ENCODE measurements at regions not wholly inside any gene's neighbourhood (a gene's known extent, or its start where the extent isn't known, plus 50 kb on each side); places are given as distances from the start of the nearest gene placed in this dataset.

DNA sequence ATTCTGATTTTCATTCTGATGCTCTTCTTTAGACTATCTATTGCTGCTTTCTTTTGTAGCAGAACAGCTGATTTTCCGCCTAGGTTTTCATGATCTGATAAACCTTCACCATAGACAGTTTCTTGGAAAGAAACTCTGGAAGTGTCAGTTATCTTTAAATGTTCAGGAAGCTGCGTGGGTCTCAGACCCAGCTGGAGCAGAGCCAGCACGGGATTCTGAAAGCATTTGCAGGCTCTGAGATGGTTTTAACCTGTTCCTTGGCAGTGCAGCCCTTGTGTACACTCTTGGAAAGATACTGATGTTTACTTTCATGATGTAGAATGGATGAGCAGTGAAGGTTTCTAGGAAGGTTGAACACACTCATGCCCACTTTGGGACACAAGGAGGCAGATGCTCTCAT lies 178.0 kb upstream of the DMRT1 start:
- Mint-ChIP-seq H3K9me3 (peaks cover 9 to 12% of the 10 kb centered on the region in 2 donors), H3K36me3 (peaks cover 10 to 16% of the 10 kb centered on the region in 2 donors), H3K27ac (no peak overlapping the region)
- DNase-seq (ENCODE audit: low spot score in 2 of 2) (no peak), ATAC-seq (no peak)

DNA sequence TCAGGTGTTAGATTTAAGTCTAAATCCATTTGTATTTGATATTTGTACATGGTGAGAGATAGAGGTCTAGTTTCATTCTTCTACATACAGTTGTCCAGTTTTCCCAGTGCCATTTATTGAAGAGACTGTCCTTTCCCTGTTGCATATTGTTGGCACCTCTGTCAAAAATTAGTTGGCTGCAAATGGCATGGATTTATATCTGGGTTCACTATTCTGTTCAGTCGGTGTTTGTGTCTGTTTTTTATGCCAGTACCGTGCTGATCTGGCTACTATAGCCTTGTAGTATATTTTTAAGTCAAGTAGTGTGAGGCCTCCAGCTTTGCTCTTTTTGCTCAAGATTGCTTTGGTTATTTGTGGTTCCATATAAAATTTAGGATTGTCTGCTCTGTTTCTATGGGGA lies 176.2 kb upstream of the DMRT1 start:
- Mint-ChIP-seq H3K36me3 (peaks cover 24 to 32% of the 10 kb centered on the region in 2 donors), H3K9me3 (peaks cover 24% of the 10 kb centered on the region in 2 donors), H3K27ac (no peak overlapping the region)
- ATAC-seq, result no peak
- DNase-seq (ENCODE audit: low spot score in 2 of 2), result no peak

DNA sequence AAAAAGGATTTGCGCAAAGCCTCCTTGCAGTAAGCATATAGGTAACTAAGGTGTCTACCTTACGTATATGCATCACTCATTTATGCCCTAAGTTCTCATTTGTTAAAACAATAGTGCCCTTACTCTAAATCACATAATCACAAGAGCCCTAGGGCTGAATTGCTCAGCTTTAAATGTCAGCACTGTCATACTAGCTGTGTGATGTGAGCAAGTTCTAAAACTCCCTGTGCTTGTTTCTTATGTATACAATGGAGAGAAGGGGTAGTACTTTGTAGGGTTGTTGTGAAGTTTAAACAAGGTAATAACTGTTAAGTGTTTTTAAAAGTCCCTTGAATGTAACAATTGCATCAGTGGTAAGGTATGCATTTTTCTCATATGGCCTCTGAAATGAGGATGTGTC lies 169.5 kb upstream of the DMRT1 start:
- Mint-ChIP-seq H3K36me3 (peaks cover 24 to 35% of the 10 kb centered on the region in 2 donors), H3K9me3 (peaks cover 28% of the 10 kb centered on the region in 2 donors), H3K27ac (no peak overlapping the region)
- DNase-seq (ENCODE audit: low spot score in 2 of 2), result no peak
- ATAC-seq, result no peak

DNA sequence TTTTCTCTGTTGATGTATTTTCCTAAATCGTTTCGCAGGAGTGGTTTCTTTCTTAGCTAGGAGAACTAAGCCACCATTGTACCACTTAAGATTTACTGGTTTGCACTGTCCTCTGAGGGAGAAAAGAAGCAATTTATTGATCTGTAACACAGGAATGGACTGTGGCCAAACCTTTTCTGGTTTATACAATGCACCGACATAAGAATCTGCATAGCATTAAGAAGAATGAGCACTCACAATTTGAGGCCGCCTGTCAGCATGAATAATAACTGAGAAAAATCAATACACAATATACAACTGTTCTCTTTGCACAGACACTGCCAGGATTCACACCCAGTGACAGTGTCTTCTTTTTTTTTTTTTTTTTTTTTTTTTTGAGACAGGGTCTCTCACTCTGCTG lies 168.6 kb upstream of the DMRT1 start:
- Mint-ChIP-seq H3K36me3 (peaks cover 24 to 27% of the 10 kb centered on the region in 2 donors), H3K9me3 (peaks cover 23 to 24% of the 10 kb centered on the region in 2 donors), H3K27ac (no peak overlapping the region)
- no peak for DNase-seq (ENCODE audit: low spot score in 2 of 2)
- no peak for ATAC-seq

DNA sequence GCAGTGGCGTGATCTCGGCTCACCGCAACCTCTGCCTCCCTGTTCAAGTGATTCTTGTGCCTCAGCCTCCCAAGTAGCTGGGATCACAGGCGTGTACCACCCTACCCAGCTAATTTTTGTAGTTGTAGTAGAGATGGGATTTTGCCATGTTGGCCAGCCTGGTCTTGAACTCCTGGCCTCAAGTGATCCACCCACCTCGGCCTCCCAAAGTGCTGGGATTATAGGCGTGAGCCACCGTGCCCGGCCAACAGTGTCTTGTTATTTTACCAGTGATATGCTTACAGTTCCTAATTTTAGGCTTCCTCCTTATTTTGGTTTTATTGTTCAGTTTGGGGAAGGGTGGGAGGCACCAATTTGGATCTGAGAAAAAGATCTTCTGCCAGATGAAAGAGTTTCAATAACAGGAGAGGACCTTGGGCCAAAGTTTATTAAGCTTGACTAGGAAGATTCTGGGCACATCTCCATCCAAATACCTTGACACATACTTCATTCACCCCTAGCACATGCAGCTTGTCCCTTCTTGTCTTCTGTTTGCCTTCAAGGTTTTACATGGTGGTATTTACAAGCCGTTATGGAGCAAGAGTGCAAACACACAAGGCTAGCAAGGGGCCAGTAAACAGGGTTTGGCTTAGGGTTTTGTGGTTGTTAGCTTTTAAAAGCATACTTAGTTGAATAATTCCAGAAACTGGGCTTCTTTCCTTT lies 168.1 kb upstream of the DMRT1 start:
- no peak overlapping the region for H3K27ac Mint-ChIP-seq
- DNase-seq (ENCODE audit: low spot score in 2 of 2), result no peak
- H3K36me3 Mint-ChIP-seq, result peaks cover 20 to 22% of the 10 kb centered on the region in 2 donors

DNA sequence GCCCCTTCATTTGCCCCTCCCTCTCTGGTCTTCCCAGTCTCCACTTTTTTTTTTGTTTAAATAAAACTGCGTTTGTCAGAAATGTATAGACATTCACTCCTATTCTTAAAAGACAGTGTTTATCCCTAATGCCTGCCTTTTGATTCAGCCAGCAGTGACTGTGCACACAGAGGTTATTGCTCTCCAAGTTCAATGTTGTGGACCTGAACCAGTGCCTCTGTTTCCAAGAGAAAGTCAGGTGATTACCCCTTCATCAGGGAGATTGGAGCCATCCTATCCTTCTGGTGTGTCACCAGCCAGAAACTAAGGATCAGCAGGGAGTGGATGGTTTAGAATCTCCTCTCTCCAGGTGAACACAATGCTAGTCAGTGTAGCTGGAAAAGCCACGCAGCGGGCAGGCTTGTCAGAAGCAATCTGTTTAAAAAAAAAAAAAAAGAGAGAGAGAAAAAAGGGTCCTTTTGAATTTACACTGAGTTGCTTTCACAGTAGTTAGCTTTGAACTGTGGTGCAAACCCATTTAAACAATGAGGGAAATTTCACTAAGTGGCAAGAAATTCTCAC lies 167.5 kb upstream of the DMRT1 start:
- no peak for DNase-seq (ENCODE audit: low spot score in 2 of 2)
- Mint-ChIP-seq H3K27ac (no peak overlapping the region), H3K36me3 (peaks cover 13 to 15% of the 10 kb centered on the region in 2 donors), H3K9me3 (peaks cover 13 to 16% of the 10 kb centered on the region in 2 donors)
- no peak for ATAC-seq

More for the DNA sequence above, 168.1 kb upstream of the DMRT1 start:
- ATAC-seq, result no peak
- H3K9me3 Mint-ChIP-seq, result peaks cover 18 to 20% of the 10 kb centered on the region in 2 donors

DNA sequence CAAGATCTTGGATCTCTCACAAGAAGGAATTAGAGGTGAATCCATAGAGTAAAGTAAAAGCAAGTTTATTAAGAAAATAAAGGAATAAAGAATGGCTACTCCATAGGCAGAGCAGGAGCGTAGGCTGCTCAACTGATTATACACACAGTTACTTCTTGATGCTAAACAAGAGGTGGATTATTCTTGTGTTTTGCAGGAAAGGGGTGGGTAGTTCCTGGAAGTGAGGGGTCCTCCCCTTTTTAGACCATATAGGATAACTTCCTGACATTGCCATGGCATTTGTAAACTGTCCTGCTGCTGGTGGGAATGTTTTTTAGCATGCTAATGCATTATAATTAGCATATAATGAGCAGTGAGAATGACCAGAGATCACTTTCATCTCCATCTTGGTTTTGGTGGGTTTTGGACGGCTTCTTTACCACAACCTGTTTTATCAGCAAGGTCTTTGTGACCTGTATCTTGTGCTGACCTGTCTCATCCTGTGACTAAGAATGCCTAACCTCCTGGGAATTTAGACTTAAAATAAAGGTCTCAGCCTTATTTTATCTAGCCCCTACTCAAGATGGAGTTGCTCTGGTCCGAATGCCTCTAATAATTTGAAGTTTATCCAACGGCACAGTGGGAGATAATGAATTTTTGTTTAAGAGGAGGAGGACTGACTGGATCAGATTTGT lies 165.7 kb upstream of the DMRT1 start:
- DNase-seq (ENCODE audit: low spot score in 2 of 2) (no peak), ATAC-seq (no peak)
- no peaks in the 10 kb centered on the region for H3K36me3 Mint-ChIP-seq
- no peak overlapping the region for H3K27ac Mint-ChIP-seq
- H3K9me3 Mint-ChIP-seq, result no peaks in the 10 kb centered on the region

DNA sequence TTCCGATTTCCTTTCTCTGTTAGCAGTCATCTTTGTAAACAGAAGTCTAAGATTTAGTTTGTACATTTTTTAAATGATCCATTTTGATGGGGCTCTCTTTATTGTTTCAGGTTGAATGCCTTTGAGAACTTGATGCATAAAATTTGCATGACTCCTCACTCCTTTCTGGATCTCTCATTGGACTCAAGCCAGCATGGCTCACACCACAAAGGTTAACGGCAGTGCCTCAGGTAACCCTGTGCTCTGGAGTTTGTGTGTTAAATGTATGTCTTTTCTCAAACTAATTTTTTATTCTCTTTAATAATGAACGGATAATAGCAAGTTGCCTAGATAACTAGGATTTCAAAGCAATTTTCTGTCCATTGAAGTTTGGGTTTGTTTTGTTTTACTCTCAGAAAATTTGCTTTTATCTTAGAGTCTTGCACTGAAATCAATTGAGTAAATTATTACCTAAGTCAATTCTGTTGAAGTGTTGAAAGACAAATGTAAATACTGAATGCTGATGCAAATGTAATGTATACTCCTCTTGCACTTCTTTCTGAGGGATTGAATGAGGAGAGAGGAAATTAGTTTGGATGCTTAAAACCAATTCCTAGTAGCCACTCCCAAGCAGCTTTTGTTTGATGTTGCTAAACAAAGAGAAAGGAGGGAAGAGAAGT lies 164.6 kb upstream of the DMRT1 start:
- H3K27ac Mint-ChIP-seq, result peak overlapping the region in 1 of 2 donors; percentile 5
- ATAC-seq, result no peak
- H3K36me3 Mint-ChIP-seq, result no peaks in the 10 kb centered on the region
- DNase-seq (ENCODE audit: low spot score in 2 of 2), result no peak
- no peaks in the 10 kb centered on the region for H3K9me3 Mint-ChIP-seq

DNA sequence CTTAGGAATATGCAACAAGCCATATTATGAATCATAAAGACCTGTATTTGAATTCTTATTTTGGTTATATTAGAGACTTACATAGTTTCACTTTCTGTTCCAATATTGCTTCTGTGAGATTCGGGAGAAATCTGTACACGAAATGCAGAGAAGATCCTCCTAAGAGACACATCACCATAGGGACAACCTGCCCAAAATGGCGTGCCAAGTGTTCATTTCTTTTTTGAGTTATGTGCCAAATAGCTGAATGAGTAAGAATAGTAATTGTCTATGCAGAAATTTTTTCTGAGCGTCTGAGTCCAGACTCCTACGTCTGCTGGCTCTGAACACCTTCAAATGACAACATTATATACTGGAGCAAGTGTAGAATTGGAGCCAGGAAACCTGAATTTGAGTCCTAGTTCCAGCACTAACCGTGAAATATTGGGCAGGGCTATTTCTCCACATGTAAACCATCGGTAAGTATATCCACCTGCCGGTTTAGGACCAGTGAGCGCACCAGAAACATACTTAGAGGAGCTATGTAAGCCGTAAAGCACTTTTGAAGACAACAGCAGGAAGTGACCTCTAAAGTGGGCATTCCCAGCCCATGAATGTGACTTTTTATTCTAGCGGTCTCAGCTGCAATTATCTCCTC lies 163.9 kb upstream of the DMRT1 start:
- Mint-ChIP-seq H3K36me3 (no peaks in the 10 kb centered on the region), H3K9me3 (no peaks in the 10 kb centered on the region), H3K27ac (peak overlapping the region in 1 of 2 donors; percentile 5)
- no peak for DNase-seq (ENCODE audit: low spot score in 2 of 2)
- peak in 1 of 2 donors; percentile 18 for ATAC-seq

DNA sequence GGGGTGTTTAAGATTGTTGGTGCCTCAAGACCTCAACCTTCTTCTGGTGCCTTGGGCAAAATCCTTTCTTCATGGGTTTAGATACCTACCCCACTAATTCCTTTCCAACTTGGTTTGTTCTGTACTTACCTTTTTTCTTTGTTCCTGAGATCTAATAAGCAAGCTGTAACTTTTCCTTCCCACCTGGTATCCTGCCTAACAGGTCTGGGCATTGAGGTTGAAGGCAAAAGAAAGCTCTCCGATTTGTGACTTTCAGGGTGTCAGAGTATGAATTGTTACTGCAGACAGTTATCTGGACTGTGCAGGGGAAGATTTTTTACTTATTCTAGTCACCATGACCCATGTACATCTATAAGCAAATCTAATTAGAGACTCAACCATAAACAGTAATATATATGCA lies 162.6 kb upstream of the DMRT1 start:
- H3K27ac Mint-ChIP-seq, result no peak overlapping the region
- ATAC-seq, result no peak
- H3K9me3 Mint-ChIP-seq, result no peaks in the 10 kb centered on the region
- H3K36me3 Mint-ChIP-seq, result no peaks in the 10 kb centered on the region
- no peak for DNase-seq (ENCODE audit: low spot score in 2 of 2)

DNA sequence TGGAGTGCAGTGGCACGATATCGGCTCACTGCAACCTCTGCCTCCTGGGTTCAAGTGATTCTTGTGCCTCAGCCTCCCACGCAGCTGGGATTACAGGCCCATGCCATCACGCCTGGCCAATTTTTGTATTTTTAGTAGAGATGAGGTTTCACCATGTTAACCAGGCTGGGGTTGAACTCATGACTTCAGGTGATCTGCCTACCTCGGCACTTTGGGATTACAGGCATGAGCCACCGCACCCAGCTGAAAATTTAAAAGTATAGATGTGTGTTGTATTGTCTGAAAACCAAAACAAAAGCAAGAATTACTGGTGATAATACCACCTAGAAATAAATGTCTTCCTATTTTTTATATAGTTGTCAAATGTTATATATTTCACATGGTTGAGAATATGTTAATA lies 162.0 kb upstream of the DMRT1 start:
- Mint-ChIP-seq H3K27ac (no peak overlapping the region), H3K9me3 (no peaks in the 10 kb centered on the region)
- DNase-seq (ENCODE audit: low spot score in 2 of 2), result no peak

DNA sequence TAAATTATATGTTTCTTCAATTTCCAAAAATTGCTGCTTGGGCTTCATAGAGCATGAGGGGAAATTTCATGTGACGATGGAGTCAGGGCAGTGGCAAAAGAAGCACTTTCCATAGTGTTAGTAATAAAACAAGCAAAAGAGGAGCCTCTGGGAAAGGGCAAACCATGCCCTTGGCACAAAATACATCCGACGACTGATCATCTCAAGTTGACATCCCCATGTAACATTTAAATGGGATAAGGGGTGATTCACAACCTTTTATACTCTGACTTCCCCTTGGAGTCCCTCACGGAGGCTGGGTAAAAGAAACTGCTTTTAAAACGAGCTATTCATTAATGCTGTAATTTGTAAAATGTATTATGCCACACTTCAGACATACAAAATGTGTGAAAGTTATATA lies 161.4 kb upstream of the DMRT1 start:
- Mint-ChIP-seq H3K9me3 (no peaks in the 10 kb centered on the region), H3K36me3 (no peaks in the 10 kb centered on the region), H3K27ac (no peak overlapping the region)
- DNase-seq (ENCODE audit: low spot score in 2 of 2) (no peak), ATAC-seq (no peak)

More for the DNA sequence above, 162.0 kb upstream of the DMRT1 start:
- ATAC-seq, result no peak
- no peaks in the 10 kb centered on the region for H3K36me3 Mint-ChIP-seq

DNA sequence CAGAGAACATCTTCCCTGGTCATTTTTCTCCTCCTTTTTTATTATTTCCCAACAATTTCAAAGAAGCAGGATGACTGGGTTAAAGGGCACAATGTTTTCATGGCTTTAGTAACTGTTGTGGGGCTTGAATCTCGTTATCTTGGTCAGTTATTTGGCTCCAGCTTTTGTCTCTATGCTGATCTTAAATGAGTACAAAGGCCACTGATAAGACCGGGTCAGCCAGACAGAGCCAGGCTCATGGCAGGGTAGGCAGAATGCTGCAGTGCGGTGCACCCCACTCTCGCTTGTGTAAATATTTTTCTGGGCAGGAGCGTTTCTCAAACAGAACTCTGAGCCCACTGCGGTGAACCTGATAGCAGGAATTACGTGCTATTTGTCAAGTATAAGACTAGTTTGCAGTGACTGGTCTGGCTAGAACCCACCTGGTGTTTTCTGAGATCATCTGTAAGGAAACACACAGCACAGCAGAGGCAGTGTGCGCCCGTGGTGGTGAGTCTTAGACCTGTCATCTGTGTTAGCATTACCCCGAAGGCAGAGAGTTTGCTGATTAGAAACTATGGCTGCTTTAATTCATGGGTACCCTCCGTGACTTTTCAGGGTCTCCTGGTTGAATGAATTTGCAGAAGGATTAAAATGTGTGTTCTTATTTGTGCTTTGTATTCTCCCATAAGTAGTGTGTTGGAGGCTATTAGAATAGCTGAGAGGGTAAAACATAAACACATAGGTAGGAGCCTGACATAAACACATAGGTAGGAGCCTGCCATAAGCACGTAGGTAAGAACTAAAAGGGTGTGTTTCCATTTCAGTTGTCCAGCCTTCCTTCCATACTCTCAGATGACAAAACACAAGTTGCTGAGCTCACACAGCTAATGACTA lies 158.6 kb upstream of the DMRT1 start:
- Mint-ChIP-seq H3K27ac (no peak overlapping the region), H3K36me3 (no peaks in the 10 kb centered on the region), H3K9me3 (no peaks in the 10 kb centered on the region)
- ATAC-seq (no peak), DNase-seq (ENCODE audit: low spot score in 2 of 2) (no peak)

DNA sequence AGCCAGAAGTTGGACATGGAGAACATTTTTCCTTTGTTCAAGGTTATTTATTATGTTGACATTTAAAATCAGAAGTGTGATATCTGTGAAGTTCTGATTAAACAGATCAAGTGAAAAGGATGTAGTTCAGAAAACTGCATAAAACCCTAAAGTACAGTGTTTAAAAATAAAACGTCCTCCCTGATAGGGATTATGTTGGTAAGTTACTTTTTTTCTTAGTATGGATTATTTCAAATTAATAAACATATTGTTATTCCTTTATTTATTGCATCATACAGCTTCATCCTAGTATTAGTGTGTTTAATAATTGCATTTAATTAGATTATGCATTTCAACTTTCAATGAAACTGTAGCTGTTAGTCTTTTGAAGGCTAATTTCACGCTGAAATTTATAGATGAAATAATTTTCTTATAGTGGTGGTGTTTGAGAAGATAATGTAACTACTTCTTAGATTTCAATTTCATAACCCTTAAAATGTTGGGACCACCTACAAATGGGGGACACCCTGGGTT lies 157.9 kb upstream of the DMRT1 start:
- no peak overlapping the region for H3K27ac Mint-ChIP-seq
- no peaks in the 10 kb centered on the region for H3K36me3 Mint-ChIP-seq
- no peaks in the 10 kb centered on the region for H3K9me3 Mint-ChIP-seq
- ATAC-seq, result no peak
- DNase-seq (ENCODE audit: low spot score in 2 of 2), result no peak

DNA sequence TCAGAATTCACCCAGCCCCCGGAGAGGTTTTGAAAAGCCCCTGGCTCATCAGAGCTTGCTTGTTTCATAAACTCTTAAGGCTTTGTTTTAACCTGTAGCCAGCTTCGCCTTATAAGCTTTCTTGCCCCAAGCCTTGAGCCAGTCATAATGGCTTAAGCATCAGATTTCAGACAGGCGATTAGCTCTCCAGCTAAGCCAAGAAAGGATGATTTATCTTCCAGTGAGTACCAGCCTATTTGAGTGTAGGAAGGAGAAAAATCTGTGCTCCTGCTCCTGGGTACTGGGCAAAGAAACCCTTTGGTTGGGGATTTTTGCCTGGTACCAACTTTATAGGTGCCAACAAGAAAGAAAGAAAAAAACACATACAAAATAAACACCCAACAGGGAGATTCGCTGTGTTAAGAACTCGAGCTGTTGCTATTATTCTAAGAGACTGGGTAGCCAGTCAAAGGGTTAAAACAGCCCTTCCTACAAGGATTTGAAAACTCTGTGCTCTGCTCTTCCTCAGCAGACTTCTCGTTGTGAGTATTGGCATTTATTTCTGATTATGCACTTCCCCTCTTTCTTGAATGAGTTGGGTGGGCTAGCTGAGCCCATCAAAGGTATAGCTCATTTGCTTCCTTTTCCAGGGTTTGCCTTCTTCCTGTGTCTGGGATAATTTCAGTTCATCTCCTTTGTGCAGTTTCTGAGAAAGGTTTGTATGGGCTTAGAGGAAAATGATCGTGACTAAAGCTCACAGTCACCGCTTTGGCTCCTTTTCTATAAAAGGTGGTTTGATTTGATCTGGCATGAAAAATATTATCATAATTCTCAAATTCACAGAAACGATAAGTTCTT lies 157.2 kb upstream of the DMRT1 start:
- Mint-ChIP-seq H3K27ac (no peak overlapping the region), H3K36me3 (no peaks in the 10 kb centered on the region), H3K9me3 (no peaks in the 10 kb centered on the region)
- no peak for ATAC-seq
- DNase-seq (ENCODE audit: low spot score in 2 of 2), result no peak

Measured in activated naive CD4-positive, alpha-beta T cell treated with anti-CD3 and anti-CD28 coated beads, Interleukin-2, amount 50 U/mL, for 72 hours (primary cell).